H9 (cell line): ENCODE measurements at regions not wholly inside any gene's neighbourhood (a gene's known extent, or its start where the extent isn't known, plus 50 kb on each side); places are given as distances from the start of the nearest gene placed in this dataset.

Source experiments
- DNase-seq: peaks from one replicate; pipeline ENCODE4 v3.0.0-alpha.2; 2017
- H2AFZ ChIP-seq: one replicate; pipeline ENCODE4 v1.6.1; 2013; ENCODE audit warnings: mild to moderate bottlenecking, low read length, control low read depth, moderate library complexity
- H2AK5ac ChIP-seq: 2 replicates; pipeline ENCODE4 v1.6.1; 2013; ENCODE audit warnings: low read length, control low read depth, mixed read lengths; ENCODE audit not compliant: insufficient read length
- H2BK120ac ChIP-seq: one replicate; pipeline ENCODE4 v1.6.1; 2013; ENCODE audit warnings: low read depth, mild to moderate bottlenecking, low read length, control low read depth, inconsistent platforms; ENCODE audit not compliant: poor library complexity, severe bottlenecking
- H2BK12ac ChIP-seq: 2 replicates; pipeline ENCODE4 v1.6.1; 2013; ENCODE audit warnings: low read length, control low read depth, mixed read lengths, low read depth; ENCODE audit not compliant: insufficient read length
- H2BK15ac ChIP-seq: 2 replicates; pipeline ENCODE4 v1.6.1; 2013; ENCODE audit warnings: low read depth, low read length, control low read depth
- H2BK20ac ChIP-seq: one replicate; pipeline ENCODE4 v1.6.1; 2013; ENCODE audit warnings: low read depth, mild to moderate bottlenecking, low read length, control low read depth, inconsistent platforms; ENCODE audit not compliant: poor library complexity, severe bottlenecking
- H2BK5ac ChIP-seq: 2 replicates; pipeline ENCODE4 v1.6.1; 2013; ENCODE audit warnings: low read length, control low read depth, mixed read lengths; ENCODE audit not compliant: insufficient read length
- H3K14ac ChIP-seq: 2 replicates; pipeline ENCODE4 v1.6.1; 2013; ENCODE audit warnings: low read length, control low read depth; ENCODE audit not compliant: insufficient read depth
- H3K18ac ChIP-seq: 2 replicates; pipeline ENCODE4 v1.6.1; 2013; ENCODE audit warnings: low read depth, mild to moderate bottlenecking, mixed read lengths, low read length, control low read depth; ENCODE audit not compliant: insufficient read length
- H3K23ac ChIP-seq: 2 replicates; pipeline ENCODE4 v1.6.1; 2013; ENCODE audit warnings: low read length, control low read depth, mixed read lengths, low read depth; ENCODE audit not compliant: insufficient read length
- H3K23me2 ChIP-seq: 2 replicates; pipeline ENCODE4 v1.6.1; 2013; ENCODE audit warnings: low read depth, mild to moderate bottlenecking, mixed read lengths, low read length, control low read depth; ENCODE audit not compliant: insufficient read length, poor library complexity, severe bottlenecking
- H3K27ac ChIP-seq: 2 replicates; pipeline ENCODE4 v1.5.1; 2013; ENCODE audit warnings: low read length, control low read depth, mixed read lengths, low read depth; ENCODE audit not compliant: insufficient read length
- H3K27me3 ChIP-seq: 2 replicates; pipeline ENCODE4 v1.6.1; 2013; ENCODE audit warnings: low read length, control low read depth, inconsistent platforms; ENCODE audit not compliant: insufficient read depth
- H3K4ac ChIP-seq: 2 replicates; pipeline ENCODE4 v1.6.1; 2013; ENCODE audit warnings: low read depth, mild to moderate bottlenecking, control low read depth, inconsistent platforms, low read length, moderate library complexity
- H3K4me1 ChIP-seq: 2 replicates; pipeline ENCODE4 v1.6.1; 2013; ENCODE audit warnings: low read length, control low read depth, inconsistent platforms; ENCODE audit not compliant: insufficient read depth
- H3K4me2 ChIP-seq: 2 replicates; pipeline ENCODE4 v1.6.1; 2013; ENCODE audit warnings: low read length, control low read depth, mixed read lengths; ENCODE audit not compliant: insufficient read length, insufficient read depth
- H3K56ac ChIP-seq: 2 replicates; pipeline ENCODE4 v1.6.1; 2013; ENCODE audit warnings: low read depth, mild to moderate bottlenecking, mixed read lengths, low read length, control low read depth; ENCODE audit not compliant: insufficient read length
- H3K79me1 ChIP-seq: 2 replicates; pipeline ENCODE4 v1.6.1; 2013; ENCODE audit warnings: low read depth, mild to moderate bottlenecking, moderate library complexity, low read length, control low read depth, inconsistent platforms; ENCODE audit not compliant: insufficient read depth, poor library complexity, severe bottlenecking
- H3K79me2 ChIP-seq: 2 replicates; pipeline ENCODE4 v1.6.1; 2013; ENCODE audit warnings: low read length, control low read depth, inconsistent platforms; ENCODE audit not compliant: insufficient read depth
- H3K9ac ChIP-seq: 2 replicates; pipeline ENCODE4 v1.6.1; 2013; ENCODE audit warnings: low read length, control low read depth, mixed read lengths; ENCODE audit not compliant: insufficient read length; ENCODE audit errors: extremely low read depth
- H3K9me3 ChIP-seq: one replicate; pipeline ENCODE4 v1.6.1; 2013; ENCODE audit warnings: low read depth, low read length, inconsistent platforms; ENCODE audit not compliant: control insufficient read depth
- H3T11ph ChIP-seq: one replicate; pipeline ENCODE4 v1.6.1; 2013; ENCODE audit warnings: mild to moderate bottlenecking, low read length, control low read depth, inconsistent platforms
- H4K20me1 ChIP-seq: one replicate; pipeline ENCODE4 v1.6.1; 2013; ENCODE audit not compliant: control insufficient read depth, insufficient read length, insufficient read depth
- H4K5ac ChIP-seq: 2 replicates; pipeline ENCODE4 v1.6.1; 2013; ENCODE audit warnings: low read depth, mild to moderate bottlenecking, mixed read lengths, low read length, control low read depth; ENCODE audit not compliant: insufficient read length
- H4K8ac ChIP-seq: replicated peaks from 2 replicates; pipeline ENCODE4 v1.6.1; 2013; ENCODE audit warnings: low read length, control low read depth, mixed read lengths, low read depth; ENCODE audit not compliant: insufficient read length
- H4K91ac ChIP-seq: 2 replicates; pipeline ENCODE4 v1.6.1; 2013; ENCODE audit warnings: low read depth, mild to moderate bottlenecking, moderate library complexity, mixed read lengths, low read length, control low read depth; ENCODE audit not compliant: insufficient read length
- H3K27ac Mint-ChIP-seq, 3 experiments: 2 replicates in 2 of 3; 3 replicates in 1 of 3; pipeline ENCODE4 v1.8.0; 2020 to 2021; ENCODE audit warnings: mixed read lengths in 3 of 3, mild to moderate bottlenecking in 1 of 3, moderate library complexity in 1 of 3
- H3K27me3 Mint-ChIP-seq: 2 replicates; pipeline ENCODE4 v1.8.0; 2021; ENCODE audit warnings: low read depth, mild to moderate bottlenecking, moderate library complexity, mixed read lengths
- H3K36me3 Mint-ChIP-seq, 3 experiments: 2 replicates in 2 of 3; 3 replicates in 1 of 3; pipeline ENCODE4 v1.8.0; 2020 to 2021; ENCODE audit warnings: low read depth in 3 of 3, mixed read lengths in 3 of 3; ENCODE audit not compliant: insufficient read depth in 1 of 3
- H3K4me1 Mint-ChIP-seq, 2 experiments: 2 replicates each; pipeline ENCODE4 v1.8.0; 2020; ENCODE audit warnings: mixed read lengths in 2 of 2
- H3K4me3 Mint-ChIP-seq, 2 experiments: 2 replicates in 1 of 2; 3 replicates in 1 of 2; pipeline ENCODE4 v1.8.0; 2020 to 2021; ENCODE audit warnings: mild to moderate bottlenecking in 2 of 2, mixed read lengths in 2 of 2, moderate library complexity in 1 of 2
- H3K9me3 Mint-ChIP-seq, 2 experiments: 2 replicates in 1 of 2; 3 replicates in 1 of 2; pipeline ENCODE4 v1.8.0; 2020; ENCODE audit warnings: mild to moderate bottlenecking in 2 of 2, mixed read lengths in 2 of 2, moderate library complexity in 1 of 2
- CTCF ChIP-seq: fragments of 200-600 bp; sonication (generic); conservative IDR thresholded peaks from 3 replicates; pipeline ENCODE4 v1.8.0; 2021; ENCODE audit warnings: antibody characterized with exemption, mild to moderate bottlenecking
- WGBS: extraction: QIAGEN DNeasy Blood & Tissue Kit; methylation state at CpG from one replicate; pipeline ENCODE4 v1.1.7; 2013; ENCODE audit warnings: missing lambda C conversion rate, low lambda C conversion rate, mixed read lengths; ENCODE audit not compliant: insufficient read length; ENCODE audit errors: extremely low coverage; 5-methylcytosine and 5-hydroxymethylcytosine counted together

GRCh38 chr5:167944121-167944852, 347.2 kb upstream of the WWC1 start:
- no CpG with 5 or more reads among the region's 9 CpGs for WGBS
- no peaks in the 10 kb centered on the region for H3K9me3 Mint-ChIP-seq
- no peak overlapping the region for H3T11ph ChIP-seq
- H3K27ac Mint-ChIP-seq = no peak overlapping the region
- H3K4ac ChIP-seq = no peak overlapping the region
- no peak for DNase-seq
- H2BK5ac ChIP-seq = no peak overlapping the region
- H3K9ac ChIP-seq = no peak overlapping the region
- H3K79me2 ChIP-seq = no peaks in the 10 kb centered on the region
- peaks cover 2 to 7% of the 10 kb centered on the region in 2 experiments; a peak in 1 of 4 replicates for H3K4me1 Mint-ChIP-seq
- no peaks in the 10 kb centered on the region; a peak in 1 of 7 replicates for H3K36me3 Mint-ChIP-seq
- no peaks in the 10 kb centered on the region for H3K27me3 Mint-ChIP-seq
- no peaks in the 10 kb centered on the region for H3K23me2 ChIP-seq
- H4K20me1 ChIP-seq = no peaks in the 10 kb centered on the region
- H3K4me1 ChIP-seq = no peaks in the 10 kb centered on the region
- no peak for TF ChIP-seq CTCF
- no peak overlapping the region for H3K27ac ChIP-seq
- no peaks in the 10 kb centered on the region for H3K27me3 ChIP-seq
- no peak overlapping the region for H4K5ac ChIP-seq
- no peak overlapping the region for H2AK5ac ChIP-seq
- H2BK20ac ChIP-seq = no peak overlapping the region
- H2BK15ac ChIP-seq = no peak overlapping the region
- no peak overlapping the region for H3K4me2 ChIP-seq
- H3K4me3 Mint-ChIP-seq = no peak overlapping the region
- no peak overlapping the region for H3K14ac ChIP-seq
- no peak overlapping the region for H3K56ac ChIP-seq
- no peak overlapping the region for H2AFZ ChIP-seq
- H3K79me1 ChIP-seq = no peaks in the 10 kb centered on the region
- no peak overlapping the region for H3K18ac ChIP-seq
- H4K8ac ChIP-seq = no peak overlapping the region
- no peaks in the 10 kb centered on the region for H3K9me3 ChIP-seq
- no peak overlapping the region for H2BK12ac ChIP-seq
- H4K91ac ChIP-seq = no peak overlapping the region
- no peak overlapping the region for H2BK120ac ChIP-seq
- H3K23ac ChIP-seq = no peak overlapping the region
